GM23338 (cell line): ENCODE measurements at regions not wholly inside any gene's neighbourhood (a gene's known extent, or its start where the extent isn't known, plus 50 kb on each side); places are given as distances from the start of the nearest gene placed in this dataset.

ENCODE experiments used
- ATAC-seq: fragments of 200-7000 bp; cut with Tn5 transposase; 3 replicates; pipeline ENCODE4 v1.9.1; 2020
- DNase-seq: peaks from one replicate; pipeline ENCODE4 v3.0.0-alpha.2; 2015; ENCODE audit warnings: low spot score
- H2AFZ ChIP-seq: fragments of 200-600 bp; sonication (generic); 2 replicates; pipeline ENCODE4 v1.8.0; 2016; ENCODE audit warnings: antibody characterized with exemption, mild to moderate bottlenecking, moderate library complexity
- H3F3A ChIP-seq: fragments of 200-600 bp; sonication (generic); replicated peaks from 2 replicates; pipeline ENCODE4 v1.8.0; 2017; ENCODE audit warnings: antibody characterized with exemption, mixed run types, low read depth
- H3K27ac ChIP-seq: fragments of 200-600 bp; sonication (generic); 2 replicates; pipeline ENCODE4 v1.6.1; 2016; ENCODE audit warnings: low read depth
- H3K27me3 ChIP-seq: fragments of 200-600 bp; sonication (generic); 2 replicates; pipeline ENCODE4 v1.8.0; 2016; ENCODE audit warnings: mild to moderate bottlenecking, mixed run types, moderate library complexity; ENCODE audit not compliant: insufficient read depth
- H3K36me3 ChIP-seq: fragments of 200-600 bp; sonication (generic); 2 replicates; pipeline ENCODE4 v1.8.0; 2016; ENCODE audit warnings: mild to moderate bottlenecking; ENCODE audit not compliant: insufficient read depth
- H3K4me1 ChIP-seq: fragments of 200-600 bp; sonication (generic); 2 replicates; pipeline ENCODE4 v1.8.0; 2016; ENCODE audit warnings: mild to moderate bottlenecking, moderate library complexity; ENCODE audit not compliant: insufficient read depth
- H3K4me2 ChIP-seq: fragments of 200-600 bp; sonication (generic); 2 replicates; pipeline ENCODE4 v1.7.1; 2017; ENCODE audit warnings: mixed run types
- H3K4me3 ChIP-seq: fragments of 200-600 bp; sonication (generic); 2 replicates; pipeline ENCODE4 v1.6.1; 2016; ENCODE audit warnings: mixed run types
- H3K79me2 ChIP-seq: fragments of 200-600 bp; sonication (generic); replicated peaks from 2 replicates; pipeline ENCODE4 v1.8.0; 2017; ENCODE audit warnings: mild to moderate bottlenecking; ENCODE audit not compliant: insufficient read depth
- H3K9me2 ChIP-seq: fragments of 200-600 bp; sonication (generic); 2 replicates; pipeline ENCODE4 v1.8.0; 2017; ENCODE audit not compliant: insufficient read depth
- H4K20me1 ChIP-seq: fragments of 200-600 bp; sonication (generic); replicated peaks from 2 replicates; pipeline ENCODE4 v1.8.0; 2017; ENCODE audit warnings: mild to moderate bottlenecking; ENCODE audit not compliant: insufficient read depth
- H3K27ac Mint-ChIP-seq: 2 replicates; pipeline ENCODE4 v1.8.0; 2020; ENCODE audit warnings: inconsistent platforms, mild to moderate bottlenecking, moderate library complexity, mixed read lengths
- H3K27me3 Mint-ChIP-seq: 3 replicates; pipeline ENCODE4 v1.8.0; 2022; ENCODE audit warnings: low read depth, mild to moderate bottlenecking, moderate library complexity, mixed read lengths, inconsistent platforms; ENCODE audit not compliant: insufficient read depth, poor library complexity
- H3K36me3 Mint-ChIP-seq: 3 replicates; pipeline ENCODE4 v1.8.0; 2021; ENCODE audit warnings: low read depth, mild to moderate bottlenecking, inconsistent platforms, moderate library complexity, mixed read lengths
- H3K4me1 Mint-ChIP-seq: 3 replicates; pipeline ENCODE4 v1.8.0; 2020; ENCODE audit warnings: mild to moderate bottlenecking, inconsistent platforms, mixed read lengths
- H3K4me3 Mint-ChIP-seq: 3 replicates; pipeline ENCODE4 v1.8.0; 2021; ENCODE audit warnings: moderate library complexity, mild to moderate bottlenecking, inconsistent platforms, mixed read lengths
- H3K9me3 Mint-ChIP-seq: 3 replicates; pipeline ENCODE4 v1.8.0; 2020; ENCODE audit warnings: moderate library complexity, mild to moderate bottlenecking, inconsistent platforms, mixed read lengths
- CREB1 ChIP-seq: fragments of 250-450 bp; sonication (Bioruptor Pico); IDR thresholded peaks from 2 replicates; pipeline ENCODE4 v1.5.0; 2020; ENCODE audit warnings: low read depth, mild to moderate bottlenecking, moderate library complexity
- EZH2 ChIP-seq: fragments of 200-600 bp; sonication (generic); IDR thresholded peaks from one replicate; pipeline ENCODE4 v1.8.0; 2017; ENCODE audit warnings: antibody characterized with exemption, mild to moderate bottlenecking, low read depth; ENCODE audit not compliant: unreplicated experiment
- EZH2phosphoT487 ChIP-seq: fragments of 200-600 bp; sonication (generic); IDR thresholded peaks from one replicate; pipeline ENCODE4 v1.8.1; 2018; ENCODE audit warnings: antibody characterized with exemption; ENCODE audit not compliant: unreplicated experiment
- JUNB ChIP-seq: IDR thresholded peaks from one replicate; pipeline ENCODE4 v1.6.1; 2016; ENCODE audit warnings: antibody characterized with exemption; ENCODE audit not compliant: unreplicated experiment
- NANOG ChIP-seq: IDR thresholded peaks from 2 replicates; pipeline ENCODE4 v1.6.1; 2016; ENCODE audit warnings: antibody characterized with exemption, borderline replicate concordance
- POLR2AphosphoS5 ChIP-seq: IDR thresholded peaks from 2 replicates; pipeline ENCODE4 v1.6.1; 2016; ENCODE audit warnings: antibody characterized with exemption, low read depth
- STAT1 ChIP-seq: IDR thresholded peaks from one replicate; pipeline ENCODE4 v1.6.1; 2016; ENCODE audit warnings: antibody characterized with exemption; ENCODE audit not compliant: unreplicated experiment
- ZNF114 ChIP-seq: fragments of 250-450 bp; sonication (Bioruptor Pico); IDR thresholded peaks from 2 replicates; pipeline ENCODE4 v1.5.0; 2020; ENCODE audit warnings: mild to moderate bottlenecking, moderate library complexity
- ZNF331 ChIP-seq: fragments of 250-450 bp; sonication (Bioruptor Pico); IDR thresholded peaks from 2 replicates; pipeline ENCODE4 v1.5.0; 2020; ENCODE audit warnings: low read depth, mild to moderate bottlenecking, moderate library complexity
- TF ChIP-seq, protein P1 (sequence below): IDR thresholded peaks from one replicate; pipeline ENCODE4 v1.6.1; 2018; ENCODE audit warnings: antibody characterized with exemption; ENCODE audit not compliant: unreplicated experiment
- TF ChIP-seq, protein P2 (sequence below), 2 experiments: fragments of 200-600 bp in 1 of 2; sonication (generic) in 1 of 2; conservative IDR thresholded peaks; 2 replicates each; pipeline versions ENCODE4 v1.5.1 to v1.6.1; 2016 to 2017; ENCODE audit warnings: antibody characterized with exemption in 2 of 2, low read depth in 2 of 2, mild to moderate bottlenecking in 2 of 2, moderate library complexity in 1 of 2
- TF ChIP-seq, protein P3 (sequence below): fragments of 250-450 bp; sonication (Bioruptor Pico); IDR thresholded peaks from 2 replicates; pipeline ENCODE4 v1.5.0; 2020; ENCODE audit warnings: mild to moderate bottlenecking, moderate library complexity
- TF ChIP-seq, protein P4 (sequence below): IDR thresholded peaks from 2 replicates; pipeline ENCODE4 v1.6.1; 2016; ENCODE audit warnings: antibody characterized with exemption

DNA sequence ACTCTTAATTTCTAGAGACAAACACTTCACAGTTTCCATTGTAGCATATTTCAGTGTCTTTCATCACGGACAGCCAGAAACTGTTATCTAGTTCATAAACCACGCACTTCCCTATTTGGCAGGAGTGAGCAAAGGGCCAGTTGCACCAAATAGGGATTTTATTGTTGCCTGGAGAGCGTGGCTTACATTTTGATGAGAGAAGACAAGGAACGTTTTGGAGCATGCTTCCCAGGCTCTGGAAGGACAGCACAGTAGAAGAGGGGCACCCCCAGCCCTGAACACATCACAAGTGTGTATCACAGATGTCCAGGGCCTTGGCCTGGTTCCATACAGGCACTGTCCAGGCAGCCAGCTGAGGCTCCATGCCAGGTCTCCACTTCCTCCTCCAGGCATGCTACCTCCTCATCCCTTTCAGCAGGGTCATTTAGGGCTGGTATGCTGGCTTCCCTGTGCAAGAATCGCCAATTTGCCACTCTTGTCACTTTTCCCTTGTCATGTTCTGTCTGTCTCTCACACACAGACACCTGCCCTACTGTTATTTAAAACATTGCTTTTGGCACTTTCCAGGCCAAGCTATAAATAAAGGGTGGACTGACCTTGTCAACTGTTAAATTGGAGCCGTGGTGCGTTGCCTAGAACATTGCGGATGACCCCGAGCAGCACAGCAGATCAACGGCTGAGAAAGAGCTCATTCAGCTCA, 235.0 kb upstream of the GMDS start:
- Histone ChIP-seq H3K4me2 (no peak overlapping the region), H3K27me3 (no peaks in the 10 kb centered on the region), H2AFZ (no peak overlapping the region), H3K27ac (no peak overlapping the region), H3K4me3 (no peak overlapping the region), H3K79me2 (no peaks in the 10 kb centered on the region), H3F3A (no peaks in the 10 kb centered on the region), H3K4me1 (no peaks in the 10 kb centered on the region), H3K36me3 (no peaks in the 10 kb centered on the region), H3K9me2 (no peaks in the 10 kb centered on the region), H4K20me1 (no peaks in the 10 kb centered on the region)
- no peak for DNase-seq
- peaks cover 11% of the 10 kb centered on the region; the same call in 1 of the 3 replicates for H3K36me3 Mint-ChIP-seq
- H3K9me3 Mint-ChIP-seq, result peaks cover 28% of the 10 kb centered on the region
- H3K27ac Mint-ChIP-seq, result no peak overlapping the region
- peaks cover 12% of the 10 kb centered on the region for H3K27me3 Mint-ChIP-seq
- H3K4me1 Mint-ChIP-seq, result no peaks in the 10 kb centered on the region
- no peak overlapping the region for H3K4me3 Mint-ChIP-seq
- ATAC-seq, result no peak
- TF ChIP-seq, protein P1, sequence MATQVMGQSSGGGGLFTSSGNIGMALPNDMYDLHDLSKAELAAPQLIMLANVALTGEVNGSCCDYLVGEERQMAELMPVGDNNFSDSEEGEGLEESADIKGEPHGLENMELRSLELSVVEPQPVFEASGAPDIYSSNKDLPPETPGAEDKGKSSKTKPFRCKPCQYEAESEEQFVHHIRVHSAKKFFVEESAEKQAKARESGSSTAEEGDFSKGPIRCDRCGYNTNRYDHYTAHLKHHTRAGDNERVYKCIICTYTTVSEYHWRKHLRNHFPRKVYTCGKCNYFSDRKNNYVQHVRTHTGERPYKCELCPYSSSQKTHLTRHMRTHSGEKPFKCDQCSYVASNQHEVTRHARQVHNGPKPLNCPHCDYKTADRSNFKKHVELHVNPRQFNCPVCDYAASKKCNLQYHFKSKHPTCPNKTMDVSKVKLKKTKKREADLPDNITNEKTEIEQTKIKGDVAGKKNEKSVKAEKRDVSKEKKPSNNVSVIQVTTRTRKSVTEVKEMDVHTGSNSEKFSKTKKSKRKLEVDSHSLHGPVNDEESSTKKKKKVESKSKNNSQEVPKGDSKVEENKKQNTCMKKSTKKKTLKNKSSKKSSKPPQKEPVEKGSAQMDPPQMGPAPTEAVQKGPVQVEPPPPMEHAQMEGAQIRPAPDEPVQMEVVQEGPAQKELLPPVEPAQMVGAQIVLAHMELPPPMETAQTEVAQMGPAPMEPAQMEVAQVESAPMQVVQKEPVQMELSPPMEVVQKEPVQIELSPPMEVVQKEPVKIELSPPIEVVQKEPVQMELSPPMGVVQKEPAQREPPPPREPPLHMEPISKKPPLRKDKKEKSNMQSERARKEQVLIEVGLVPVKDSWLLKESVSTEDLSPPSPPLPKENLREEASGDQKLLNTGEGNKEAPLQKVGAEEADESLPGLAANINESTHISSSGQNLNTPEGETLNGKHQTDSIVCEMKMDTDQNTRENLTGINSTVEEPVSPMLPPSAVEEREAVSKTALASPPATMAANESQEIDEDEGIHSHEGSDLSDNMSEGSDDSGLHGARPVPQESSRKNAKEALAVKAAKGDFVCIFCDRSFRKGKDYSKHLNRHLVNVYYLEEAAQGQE, result no peak
- TF ChIP-seq NANOG (no peak), ZNF331 (CRISPR knock-in tag) (no peak), POLR2AphosphoS5 (no peak), EZH2 (no peak), EZH2phosphoT487 (no peak), ZNF114 (no peak), STAT1 (no peak), CREB1 (CRISPR knock-in tag) (no peak), JUNB (no peak)
- TF ChIP-seq, protein P2, sequence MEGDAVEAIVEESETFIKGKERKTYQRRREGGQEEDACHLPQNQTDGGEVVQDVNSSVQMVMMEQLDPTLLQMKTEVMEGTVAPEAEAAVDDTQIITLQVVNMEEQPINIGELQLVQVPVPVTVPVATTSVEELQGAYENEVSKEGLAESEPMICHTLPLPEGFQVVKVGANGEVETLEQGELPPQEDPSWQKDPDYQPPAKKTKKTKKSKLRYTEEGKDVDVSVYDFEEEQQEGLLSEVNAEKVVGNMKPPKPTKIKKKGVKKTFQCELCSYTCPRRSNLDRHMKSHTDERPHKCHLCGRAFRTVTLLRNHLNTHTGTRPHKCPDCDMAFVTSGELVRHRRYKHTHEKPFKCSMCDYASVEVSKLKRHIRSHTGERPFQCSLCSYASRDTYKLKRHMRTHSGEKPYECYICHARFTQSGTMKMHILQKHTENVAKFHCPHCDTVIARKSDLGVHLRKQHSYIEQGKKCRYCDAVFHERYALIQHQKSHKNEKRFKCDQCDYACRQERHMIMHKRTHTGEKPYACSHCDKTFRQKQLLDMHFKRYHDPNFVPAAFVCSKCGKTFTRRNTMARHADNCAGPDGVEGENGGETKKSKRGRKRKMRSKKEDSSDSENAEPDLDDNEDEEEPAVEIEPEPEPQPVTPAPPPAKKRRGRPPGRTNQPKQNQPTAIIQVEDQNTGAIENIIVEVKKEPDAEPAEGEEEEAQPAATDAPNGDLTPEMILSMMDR (conservative IDR thresholded peaks at IDR 0.05; ENCODE audit: low read depth in 2 of 2), result no peak
- TF ChIP-seq, protein P3, sequence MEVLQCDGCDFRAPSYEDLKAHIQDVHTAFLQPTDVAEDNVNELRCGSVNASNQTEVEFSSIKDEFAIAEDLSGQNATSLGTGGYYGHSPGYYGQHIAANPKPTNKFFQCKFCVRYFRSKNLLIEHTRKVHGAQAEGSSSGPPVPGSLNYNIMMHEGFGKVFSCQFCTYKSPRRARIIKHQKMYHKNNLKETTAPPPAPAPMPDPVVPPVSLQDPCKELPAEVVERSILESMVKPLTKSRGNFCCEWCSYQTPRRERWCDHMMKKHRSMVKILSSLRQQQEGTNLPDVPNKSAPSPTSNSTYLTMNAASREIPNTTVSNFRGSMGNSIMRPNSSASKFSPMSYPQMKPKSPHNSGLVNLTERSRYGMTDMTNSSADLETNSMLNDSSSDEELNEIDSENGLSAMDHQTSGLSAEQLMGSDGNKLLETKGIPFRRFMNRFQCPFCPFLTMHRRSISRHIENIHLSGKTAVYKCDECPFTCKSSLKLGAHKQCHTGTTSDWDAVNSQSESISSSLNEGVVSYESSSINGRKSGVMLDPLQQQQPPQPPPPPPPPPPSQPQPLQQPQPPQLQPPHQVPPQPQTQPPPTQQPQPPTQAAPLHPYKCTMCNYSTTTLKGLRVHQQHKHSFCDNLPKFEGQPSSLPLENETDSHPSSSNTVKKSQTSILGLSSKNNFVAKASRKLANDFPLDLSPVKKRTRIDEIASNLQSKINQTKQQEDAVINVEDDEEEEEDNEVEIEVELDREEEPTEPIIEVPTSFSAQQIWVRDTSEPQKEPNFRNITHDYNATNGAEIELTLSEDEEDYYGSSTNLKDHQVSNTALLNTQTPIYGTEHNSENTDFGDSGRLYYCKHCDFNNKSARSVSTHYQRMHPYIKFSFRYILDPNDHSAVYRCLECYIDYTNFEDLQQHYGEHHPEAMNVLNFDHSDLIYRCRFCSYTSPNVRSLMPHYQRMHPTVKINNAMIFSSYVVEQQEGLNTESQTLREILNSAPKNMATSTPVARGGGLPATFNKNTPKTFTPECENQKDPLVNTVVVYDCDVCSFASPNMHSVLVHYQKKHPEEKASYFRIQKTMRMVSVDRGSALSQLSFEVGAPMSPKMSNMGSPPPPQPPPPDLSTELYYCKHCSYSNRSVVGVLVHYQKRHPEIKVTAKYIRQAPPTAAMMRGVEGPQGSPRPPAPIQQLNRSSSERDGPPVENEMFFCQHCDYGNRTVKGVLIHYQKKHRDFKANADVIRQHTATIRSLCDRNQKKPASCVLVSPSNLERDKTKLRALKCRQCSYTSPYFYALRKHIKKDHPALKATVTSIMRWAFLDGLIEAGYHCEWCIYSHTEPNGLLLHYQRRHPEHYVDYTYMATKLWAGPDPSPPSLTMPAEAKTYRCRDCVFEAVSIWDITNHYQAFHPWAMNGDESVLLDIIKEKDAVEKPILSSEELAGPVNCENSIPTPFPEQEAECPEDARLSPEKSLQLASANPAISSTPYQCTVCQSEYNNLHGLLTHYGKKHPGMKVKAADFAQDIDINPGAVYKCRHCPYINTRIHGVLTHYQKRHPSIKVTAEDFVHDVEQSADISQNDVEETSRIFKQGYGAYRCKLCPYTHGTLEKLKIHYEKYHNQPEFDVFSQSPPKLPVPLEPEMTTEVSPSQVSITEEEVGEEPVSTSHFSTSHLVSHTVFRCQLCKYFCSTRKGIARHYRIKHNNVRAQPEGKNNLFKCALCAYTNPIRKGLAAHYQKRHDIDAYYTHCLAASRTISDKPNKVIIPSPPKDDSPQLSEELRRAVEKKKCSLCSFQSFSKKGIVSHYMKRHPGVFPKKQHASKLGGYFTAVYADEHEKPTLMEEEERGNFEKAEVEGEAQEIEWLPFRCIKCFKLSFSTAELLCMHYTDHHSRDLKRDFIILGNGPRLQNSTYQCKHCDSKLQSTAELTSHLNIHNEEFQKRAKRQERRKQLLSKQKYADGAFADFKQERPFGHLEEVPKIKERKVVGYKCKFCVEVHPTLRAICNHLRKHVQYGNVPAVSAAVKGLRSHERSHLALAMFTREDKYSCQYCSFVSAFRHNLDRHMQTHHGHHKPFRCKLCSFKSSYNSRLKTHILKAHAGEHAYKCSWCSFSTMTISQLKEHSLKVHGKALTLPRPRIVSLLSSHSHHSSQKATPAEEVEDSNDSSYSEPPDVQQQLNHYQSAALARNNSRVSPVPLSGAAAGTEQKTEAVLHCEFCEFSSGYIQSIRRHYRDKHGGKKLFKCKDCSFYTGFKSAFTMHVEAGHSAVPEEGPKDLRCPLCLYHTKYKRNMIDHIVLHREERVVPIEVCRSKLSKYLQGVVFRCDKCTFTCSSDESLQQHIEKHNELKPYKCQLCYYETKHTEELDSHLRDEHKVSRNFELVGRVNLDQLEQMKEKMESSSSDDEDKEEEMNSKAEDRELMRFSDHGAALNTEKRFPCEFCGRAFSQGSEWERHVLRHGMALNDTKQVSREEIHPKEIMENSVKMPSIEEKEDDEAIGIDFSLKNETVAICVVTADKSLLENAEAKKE (CRISPR knock-in tag), result no peak
- TF ChIP-seq, protein P4, sequence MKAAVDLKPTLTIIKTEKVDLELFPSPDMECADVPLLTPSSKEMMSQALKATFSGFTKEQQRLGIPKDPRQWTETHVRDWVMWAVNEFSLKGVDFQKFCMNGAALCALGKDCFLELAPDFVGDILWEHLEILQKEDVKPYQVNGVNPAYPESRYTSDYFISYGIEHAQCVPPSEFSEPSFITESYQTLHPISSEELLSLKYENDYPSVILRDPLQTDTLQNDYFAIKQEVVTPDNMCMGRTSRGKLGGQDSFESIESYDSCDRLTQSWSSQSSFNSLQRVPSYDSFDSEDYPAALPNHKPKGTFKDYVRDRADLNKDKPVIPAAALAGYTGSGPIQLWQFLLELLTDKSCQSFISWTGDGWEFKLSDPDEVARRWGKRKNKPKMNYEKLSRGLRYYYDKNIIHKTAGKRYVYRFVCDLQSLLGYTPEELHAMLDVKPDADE, result no peak
